COLO668 (cell line): ENCODE measurements at regions not wholly inside any gene's neighbourhood (a gene's known extent, or its start where the extent isn't known, plus 50 kb on each side); places are given as distances from the start of the nearest gene placed in this dataset.

ENCODE experiments used
- DNase-seq: peaks from one replicate; lab custom pipeline; 2025; ENCODE audit not compliant: unreplicated experiment; lab: John Stamatoyannopoulos, UW

- DNase-seq, result no peak
Observed at GRCh38 chr12:24424376-24424775, 474.9 kb upstream of the SOX5 start.

DNA sequence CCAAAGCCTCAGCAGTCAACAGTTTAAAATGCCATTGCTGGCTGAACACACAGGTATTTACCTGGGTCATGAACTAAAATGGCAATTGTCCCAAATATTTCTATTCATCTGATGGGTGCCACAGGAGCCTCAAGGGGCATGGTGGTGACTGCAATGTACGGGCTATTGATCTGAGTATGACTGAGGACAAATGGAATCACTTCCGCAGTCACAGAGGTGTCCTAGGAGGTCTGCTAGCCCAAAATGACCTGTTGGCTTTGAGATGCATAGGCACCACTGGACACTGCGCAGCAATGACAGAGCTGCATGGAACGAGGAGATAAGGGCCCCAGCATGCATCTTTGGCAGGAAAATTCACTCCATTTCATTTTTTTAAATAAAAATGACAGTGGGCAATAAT, 474.1 kb upstream of the SOX5 start:
- DNase-seq, result no peak

- DNase-seq, result no peak
Observed at GRCh38 chr12:24421759-24422158, 472.3 kb upstream of the SOX5 start.

GRCh38 chr12:24418157-24418556, 468.7 kb upstream of the SOX5 start:
- DNase-seq, result no peak

DNA sequence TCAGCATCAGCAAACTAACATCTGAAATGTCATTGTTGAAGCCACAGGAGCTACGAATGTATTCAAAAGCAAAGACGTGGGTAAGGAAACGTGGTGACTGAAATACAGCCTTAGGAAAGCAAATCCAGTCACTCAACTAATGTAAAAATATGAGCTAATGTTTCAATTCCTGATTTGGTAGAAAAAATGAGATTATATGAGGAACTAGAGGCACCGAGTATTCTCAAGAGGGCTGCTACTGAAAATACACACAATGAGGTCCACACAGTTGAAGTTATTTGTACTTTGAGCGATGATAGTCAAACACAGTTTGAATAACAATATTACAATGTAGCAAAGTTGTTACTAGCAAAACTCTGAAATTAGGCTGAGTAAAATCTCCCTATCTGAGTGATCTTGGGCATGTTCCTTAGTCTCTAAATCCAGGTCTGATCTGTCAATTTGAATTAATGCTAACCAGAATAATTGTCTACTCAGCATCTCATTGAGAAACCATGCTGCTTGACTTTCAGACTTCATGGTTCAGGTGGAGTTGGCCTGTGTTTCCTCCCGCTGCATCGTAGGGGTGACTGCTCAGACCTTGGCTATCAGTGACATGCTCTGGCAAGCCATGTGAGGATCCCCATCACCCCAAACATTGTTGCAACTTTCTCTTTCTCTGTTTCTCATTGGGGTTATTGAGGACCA, 467.1 kb upstream of the SOX5 start:
- no peak for DNase-seq

DNA sequence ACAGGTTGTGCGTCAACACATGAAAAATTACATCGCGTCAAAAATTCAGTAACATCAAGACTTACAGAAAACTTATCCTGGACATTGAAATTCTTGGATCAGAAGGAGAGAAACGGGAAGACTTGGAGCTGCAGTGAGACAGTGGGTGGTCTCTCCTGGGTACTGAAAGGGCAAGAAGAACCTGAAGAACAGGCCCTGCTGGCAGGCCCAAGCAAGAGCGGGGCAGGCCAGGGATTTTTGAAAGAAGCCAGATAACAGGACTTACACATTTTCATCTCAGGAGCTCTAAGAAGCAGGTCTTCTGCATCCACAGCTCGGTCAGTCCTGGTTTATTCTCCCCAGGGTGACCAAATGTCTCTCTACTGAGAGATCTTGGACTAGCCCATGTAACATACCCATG, 466.5 kb upstream of the SOX5 start:
- no peak for DNase-seq

GRCh38 chr12:24414480-24414879, 465.0 kb upstream of the SOX5 start:
- no peak for DNase-seq

DNA sequence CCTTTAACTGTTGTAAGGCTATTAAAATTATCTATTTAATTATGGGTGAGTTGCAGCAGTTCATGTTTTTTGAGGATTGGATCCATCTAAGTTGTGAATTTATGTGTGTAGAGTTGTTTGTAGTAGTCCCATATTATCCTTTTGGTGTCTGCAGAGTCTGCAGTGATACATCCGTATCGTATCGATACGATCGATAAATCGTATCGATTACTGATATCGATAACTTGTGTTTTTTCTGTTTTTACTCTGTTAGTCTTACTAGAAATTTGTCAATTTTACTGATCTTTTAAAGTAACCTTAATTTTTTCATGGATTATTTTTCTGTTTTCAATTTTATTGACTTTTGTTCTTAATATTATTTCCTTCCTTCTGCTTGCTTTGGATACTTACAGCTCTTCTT, 462.5 kb upstream of the SOX5 start:
- DNase-seq, result no peak

GRCh38 chr12:24409868-24410267, 460.4 kb upstream of the SOX5 start:
- DNase-seq, result no peak

DNA sequence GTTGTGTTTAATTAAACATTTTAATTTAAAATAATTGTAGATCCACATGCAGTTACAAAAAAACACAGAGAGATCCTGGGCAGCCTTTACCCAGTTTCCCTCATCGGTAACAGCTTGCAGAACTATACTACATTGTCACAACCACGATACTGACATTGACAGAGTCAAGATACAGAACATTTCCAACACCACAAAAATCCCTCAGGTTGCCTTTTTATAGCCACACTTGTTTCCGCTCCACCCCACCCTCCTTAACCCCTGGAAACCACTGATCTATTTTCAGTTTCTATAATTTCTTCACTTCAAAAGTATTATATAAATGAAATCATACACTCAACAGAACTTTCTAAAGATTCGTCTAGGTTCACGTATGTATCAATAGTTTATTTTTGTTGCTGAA, 458.8 kb upstream of the SOX5 start:
- no peak for DNase-seq

GRCh38 chr12:24407884-24408283, 458.4 kb upstream of the SOX5 start:
- no peak for DNase-seq

GRCh38 chr12:24404086-24404815, 454.8 kb upstream of the SOX5 start:
- no peak for DNase-seq

DNA sequence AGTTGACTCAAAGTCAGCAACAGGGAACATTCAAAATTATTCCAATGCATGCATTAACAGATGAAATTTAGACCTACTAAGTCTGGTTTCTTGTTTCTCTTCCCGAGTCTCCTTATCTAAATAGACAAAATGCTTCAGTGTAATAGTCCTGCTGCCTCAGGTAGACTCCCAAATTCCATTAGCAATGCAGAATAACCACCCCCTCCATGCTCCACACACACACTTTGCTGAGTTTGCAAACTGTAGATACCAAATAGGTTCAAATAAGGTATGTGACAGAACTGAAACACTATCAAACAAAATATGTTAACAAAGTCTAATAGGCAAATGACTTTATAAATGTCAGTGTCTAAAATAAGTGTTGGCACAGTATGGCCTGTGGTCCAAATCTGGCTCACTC, 451.1 kb upstream of the SOX5 start:
- DNase-seq, result no peak

DNA sequence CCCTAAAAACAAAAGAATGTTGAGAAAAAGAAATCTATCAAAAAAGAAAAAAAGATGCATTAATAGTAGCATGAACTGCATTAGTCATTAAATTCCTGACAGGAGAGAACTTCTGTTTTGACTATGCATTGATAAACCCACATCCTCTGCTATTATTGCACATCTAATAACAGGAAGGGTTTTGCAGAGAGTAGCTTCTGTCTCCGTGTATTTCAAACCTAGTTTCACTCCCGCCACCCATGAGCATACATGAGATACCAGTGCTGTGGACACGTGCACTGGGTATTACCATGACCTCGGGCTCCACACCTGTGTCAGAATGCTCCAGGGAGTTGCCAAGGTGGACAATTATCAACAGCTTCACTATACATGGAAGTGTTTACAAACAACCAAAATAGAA, 449.1 kb upstream of the SOX5 start:
- no peak for DNase-seq

- no peak for DNase-seq
Observed at GRCh38 chr12:24396224-24396623, 446.8 kb upstream of the SOX5 start.

DNA sequence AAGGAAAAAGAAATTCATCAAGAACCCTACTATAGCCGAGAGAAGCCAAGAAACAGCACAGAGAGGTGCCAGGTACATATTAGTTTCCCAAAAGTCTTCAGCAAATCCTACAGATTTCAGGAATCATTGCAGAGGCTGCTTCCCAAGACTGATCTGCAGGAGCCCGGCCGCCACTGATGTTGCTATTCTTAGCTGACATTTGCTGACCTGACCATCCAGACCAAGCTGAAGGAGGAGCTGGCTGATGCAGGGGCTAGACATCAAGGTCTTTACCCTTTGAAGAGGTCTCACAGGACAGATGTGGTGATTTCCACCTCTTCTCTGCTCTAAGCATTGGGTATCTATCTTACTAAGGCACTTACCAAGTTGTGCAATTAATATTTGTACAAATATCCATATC, 444.8 kb upstream of the SOX5 start:
- DNase-seq, result no peak

DNA sequence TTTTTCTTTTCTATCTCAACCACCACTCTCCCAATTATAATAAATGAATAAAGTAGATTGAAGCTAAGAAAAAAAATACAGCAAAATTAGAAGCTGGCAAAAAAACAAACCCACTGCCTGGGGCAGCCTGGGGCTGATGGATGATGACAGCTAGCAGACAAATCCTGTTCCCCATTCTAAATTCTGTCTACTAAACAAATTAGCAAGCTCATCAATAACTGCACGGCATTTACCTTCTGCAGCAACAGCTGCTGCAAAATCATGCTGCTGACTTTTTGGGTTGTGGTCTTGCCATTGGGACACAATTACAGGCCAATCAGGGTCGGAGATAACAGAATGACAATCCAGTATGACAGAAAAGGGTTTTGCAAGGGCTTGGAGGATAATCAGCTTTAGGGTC, 443.6 kb upstream of the SOX5 start:
- DNase-seq, result no peak

DNA sequence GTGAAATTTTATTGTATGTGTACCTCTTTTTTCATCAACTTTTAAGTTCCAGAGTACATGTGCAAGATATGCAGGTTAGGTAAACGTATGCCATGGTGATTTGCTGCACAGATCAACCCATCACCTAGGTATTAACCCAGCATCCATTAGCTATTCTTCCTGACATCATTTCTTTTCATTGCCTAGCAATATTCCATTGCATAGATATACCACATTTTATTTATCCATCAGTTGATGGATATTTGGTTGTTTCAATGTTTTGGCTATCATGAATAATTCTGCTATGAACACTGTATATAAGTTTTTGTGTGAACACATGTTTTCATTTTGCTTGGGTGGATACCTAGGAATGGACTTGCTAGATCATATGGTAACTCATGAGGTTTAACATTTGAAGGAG, 439.9 kb upstream of the SOX5 start:
- DNase-seq, result no peak

GRCh38 chr12:24387381-24387780, 437.9 kb upstream of the SOX5 start:
- DNase-seq, result no peak

GRCh38 chr12:24386836-24387235, 437.4 kb upstream of the SOX5 start:
- no peak for DNase-seq

GRCh38 chr12:24381790-24382189, 432.3 kb upstream of the SOX5 start:
- DNase-seq, result no peak

- DNase-seq, result no peak
Observed at GRCh38 chr12:24379861-24380521, 430.5 kb upstream of the SOX5 start.
